HUES6 (cell line): ENCODE measurements at regions not wholly inside any gene's neighbourhood (a gene's known extent, or its start where the extent isn't known, plus 50 kb on each side); places are given as distances from the start of the nearest gene placed in this dataset.
A peak's percentile ranks its signal among the peaks of the same experiment; 100 is the strongest.
"Not testable (repeated sequence)": the region's sequence is repeated elsewhere in the genome, so short reads cannot be mapped to it uniquely, and the experiment has no call there.

Experiments
- H3K27ac ChIP-seq: 2 replicates; pipeline ENCODE4 v1.7.0; 2013; ENCODE audit warnings: low read depth, mild to moderate bottlenecking, low read length, inconsistent platforms
- H3K27me3 ChIP-seq: 2 replicates; pipeline ENCODE4 v1.6.1; 2013; ENCODE audit warnings: low read length; ENCODE audit not compliant: control insufficient read depth, insufficient read depth
- H3K36me3 ChIP-seq: 2 replicates; pipeline ENCODE4 v1.6.1; 2013; ENCODE audit warnings: low read length; ENCODE audit not compliant: control insufficient read depth, insufficient read depth
- H3K4me1 ChIP-seq: 2 replicates; pipeline ENCODE4 v1.6.1; 2013; ENCODE audit warnings: low read length; ENCODE audit not compliant: control insufficient read depth, insufficient read depth
- H3K4me3 ChIP-seq: 2 replicates; pipeline ENCODE4 v1.5.1; 2013; ENCODE audit warnings: low read depth, low read length
- H3K9ac ChIP-seq: one replicate; pipeline ENCODE4 v1.6.1; 2013; ENCODE audit warnings: mild to moderate bottlenecking, low read length
- H3K9me3 ChIP-seq: 2 replicates; pipeline ENCODE4 v1.6.1; 2013; ENCODE audit warnings: low read depth, low read length; ENCODE audit not compliant: control insufficient read depth, insufficient read depth

DNA sequence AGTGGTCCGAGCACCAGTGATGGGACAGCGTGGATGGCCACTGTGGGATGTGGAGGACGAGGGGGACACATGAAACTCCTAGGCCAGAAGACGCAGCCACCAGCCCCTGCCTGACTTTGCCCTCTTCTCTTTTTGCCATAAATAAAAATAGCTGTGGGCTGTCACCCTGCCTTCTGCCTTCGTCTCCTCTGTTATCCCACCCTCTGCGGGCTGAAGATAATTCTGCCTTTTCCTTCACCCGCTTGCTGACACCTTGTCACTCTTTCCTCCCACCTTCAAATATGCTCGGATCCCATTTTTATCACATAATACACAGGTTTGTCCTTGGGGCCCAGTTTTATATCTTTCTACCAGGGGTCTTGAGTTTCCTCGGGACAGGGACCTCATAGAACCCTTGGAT lies 87.6 kb upstream of the CIBAR2 start:
- peaks cover 29% of the 10 kb centered on the region for H3K4me1 ChIP-seq
- peaks cover 8% of the 10 kb centered on the region for H3K9me3 ChIP-seq
- H3K27ac ChIP-seq, result no peak overlapping the region

DNA sequence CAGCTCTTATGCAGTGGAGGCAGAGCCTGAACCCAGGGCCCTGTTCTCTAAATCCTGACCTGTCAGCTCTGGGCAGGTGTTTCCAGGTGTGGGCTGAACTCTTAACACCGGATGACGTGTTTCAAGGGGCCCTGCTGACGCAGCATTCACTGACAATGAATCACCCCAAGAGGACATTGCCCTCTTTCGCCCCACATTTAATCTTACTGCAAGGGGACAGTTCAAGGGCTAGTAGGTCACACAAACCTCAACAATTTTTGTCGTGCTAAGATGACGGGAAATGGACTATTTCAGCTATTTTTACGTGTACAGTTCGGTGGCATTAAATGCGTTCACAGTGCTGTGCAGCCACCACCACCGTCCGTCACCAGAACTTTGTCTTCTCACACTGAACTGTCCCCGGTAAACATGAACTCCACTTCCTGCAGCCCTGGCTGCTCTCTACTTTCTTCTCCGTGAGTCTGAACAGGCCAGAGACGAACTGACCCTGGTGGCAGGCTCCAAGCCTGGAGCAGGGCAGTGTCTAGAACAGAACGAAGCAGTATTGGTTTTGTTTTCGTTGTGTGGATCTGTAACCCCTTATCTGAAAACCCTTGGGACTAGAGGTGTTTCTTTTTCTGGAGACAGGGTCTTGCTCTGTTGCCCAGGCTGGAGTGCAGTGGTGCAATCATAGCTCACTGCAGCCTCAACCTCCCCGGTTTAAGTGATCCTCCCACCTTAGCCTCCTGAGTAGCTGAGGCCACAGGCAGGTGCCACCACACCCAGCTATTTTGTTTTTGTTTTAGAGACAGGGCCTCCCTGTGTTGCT lies 88.4 kb upstream of the CIBAR2 start:
- peaks cover 34% of the 10 kb centered on the region for H3K4me1 ChIP-seq
- H3K9ac ChIP-seq, result no peak overlapping the region
- no peaks in the 10 kb centered on the region for H3K27me3 ChIP-seq
- 0 out of 2 replicates have a peak, but pooled peaks cover 3% of the 10 kb centered on the region for H3K36me3 ChIP-seq
- H3K9me3 ChIP-seq, result peaks cover 8% of the 10 kb centered on the region
- no peak overlapping the region for H3K4me3 ChIP-seq
- H3K27ac ChIP-seq, result no peak overlapping the region

More for the DNA sequence above, 87.6 kb upstream of the CIBAR2 start:
- H3K9ac ChIP-seq, result no peak overlapping the region
- no peak overlapping the region for H3K4me3 ChIP-seq
- 0 out of 2 replicates have a peak, but pooled peaks cover 3% of the 10 kb centered on the region for H3K36me3 ChIP-seq
- H3K27me3 ChIP-seq, result no peaks in the 10 kb centered on the region

DNA sequence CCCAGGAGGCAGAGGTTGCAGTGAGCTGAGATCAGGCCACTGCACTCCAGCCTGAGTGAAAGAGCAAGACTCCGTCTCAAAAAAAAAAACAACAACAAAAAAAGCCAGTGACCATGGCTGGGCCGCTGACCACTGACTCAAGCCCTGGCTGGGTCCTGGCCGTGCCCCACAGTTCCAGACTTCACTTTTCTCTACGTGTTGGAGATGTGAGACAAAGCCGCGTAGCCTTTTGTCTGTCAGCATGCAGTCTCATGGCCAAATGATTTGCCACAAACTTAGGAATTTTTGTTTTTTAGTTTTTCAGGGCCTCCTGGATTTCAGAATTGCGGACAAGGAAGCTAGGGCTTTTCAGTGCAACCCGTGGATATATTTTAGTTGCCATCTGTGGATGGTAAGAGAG lies 89.3 kb upstream of the CIBAR2 start:
- Histone ChIP-seq H3K27ac (peak overlapping the region; percentile 81), H3K9me3 (peaks cover 8% of the 10 kb centered on the region), H3K4me1 (peaks cover 41% of the 10 kb centered on the region), H3K9ac (peak overlapping the region; percentile 51), H3K27me3 (no peaks in the 10 kb centered on the region), H3K4me3 (no peak overlapping the region), H3K36me3 (0 out of 2 replicates have a peak, but pooled peaks cover 3% of the 10 kb centered on the region)

DNA sequence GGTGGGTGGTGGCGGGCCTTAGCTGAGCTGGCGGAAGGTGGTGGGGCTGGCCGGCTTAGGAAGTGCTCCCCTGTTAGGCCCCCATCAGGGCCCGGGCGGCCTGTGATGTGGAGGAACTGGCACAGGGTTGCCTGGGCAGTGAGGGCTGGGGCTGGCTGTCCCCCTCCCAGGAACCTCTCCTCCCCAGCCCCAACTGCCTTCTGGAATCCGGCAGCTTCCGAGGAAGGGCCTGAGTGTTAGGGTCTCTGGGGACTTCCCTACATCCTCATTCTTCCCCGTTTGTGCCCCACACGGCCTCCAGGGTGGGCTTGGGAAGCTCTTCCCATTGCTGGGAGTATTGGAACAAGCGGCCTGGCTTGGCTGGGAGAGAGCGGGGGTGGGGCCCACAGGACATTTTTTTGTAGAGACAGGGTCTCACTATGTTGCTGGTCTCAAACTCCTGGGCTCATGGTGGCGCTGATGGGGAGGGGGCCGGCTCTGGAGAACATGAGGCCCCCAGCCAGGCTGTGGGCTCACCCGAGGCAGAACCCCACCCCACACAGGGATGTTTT lies 89.9 kb upstream of the CIBAR2 start:
- no peak overlapping the region for H3K4me3 ChIP-seq
- 0 out of 2 replicates have a peak, but pooled peaks cover 3% of the 10 kb centered on the region for H3K36me3 ChIP-seq
- no peaks in the 10 kb centered on the region for H3K27me3 ChIP-seq
- H3K9ac ChIP-seq, result peak overlapping the region; percentile 51
- peak overlapping the region; percentile 81 for H3K27ac ChIP-seq
- H3K9me3 ChIP-seq, result peaks cover 8% of the 10 kb centered on the region
- peaks cover 45% of the 10 kb centered on the region for H3K4me1 ChIP-seq

DNA sequence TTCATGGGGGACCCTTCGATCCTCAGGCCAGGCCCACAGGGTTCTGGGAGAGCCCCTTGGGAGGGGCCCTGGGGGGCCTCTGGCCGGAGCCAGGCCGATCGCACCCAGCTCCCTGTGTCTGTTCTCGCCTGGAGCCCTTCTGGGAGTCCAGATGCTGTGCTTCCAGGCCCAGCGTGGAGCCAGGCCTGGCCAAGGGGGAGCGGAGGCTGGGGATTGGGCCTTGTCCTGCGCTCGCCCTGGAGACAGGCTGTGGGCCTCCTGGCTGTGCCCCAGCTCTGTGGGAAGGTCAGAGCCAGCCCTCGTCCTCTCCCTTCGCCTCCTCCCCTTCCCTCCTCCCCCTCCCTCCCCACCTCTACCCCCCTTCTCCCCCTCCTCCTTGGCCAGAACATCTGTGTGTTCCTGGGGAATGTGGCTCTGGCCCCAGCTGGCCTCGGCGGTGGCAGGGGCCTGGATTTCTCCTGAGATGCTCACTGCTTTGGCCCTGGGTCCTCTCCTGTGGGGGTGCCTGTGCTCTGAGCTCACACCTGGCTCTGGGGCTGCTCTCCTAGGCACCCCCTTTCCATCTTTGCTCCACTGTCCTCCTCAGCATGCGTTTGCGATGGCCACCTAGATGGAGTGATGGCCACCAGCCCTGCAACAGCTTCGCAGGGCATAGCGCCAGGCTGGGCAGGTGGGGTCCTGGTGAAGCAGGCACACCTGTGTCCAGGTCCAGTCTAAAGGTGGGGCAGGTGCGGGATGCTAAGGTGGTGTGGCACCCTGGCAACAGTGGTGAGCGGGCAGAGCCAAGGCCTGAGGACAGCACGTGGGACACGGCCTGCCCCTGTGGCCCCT lies 90.6 kb upstream of the CIBAR2 start:
- H3K4me3 ChIP-seq, result no peak overlapping the region
- H3K27me3 ChIP-seq, result no peaks in the 10 kb centered on the region
- 0 out of 2 replicates have a peak, but pooled peaks cover 1% of the 10 kb centered on the region for H3K36me3 ChIP-seq
- H3K9me3 ChIP-seq, result peaks cover 6% of the 10 kb centered on the region
- peak overlapping the region; percentile 51 for H3K9ac ChIP-seq
- H3K27ac ChIP-seq, result peak overlapping the region; percentile 81; the same call in 1 of the 2 replicates
- peaks cover 52% of the 10 kb centered on the region for H3K4me1 ChIP-seq

DNA sequence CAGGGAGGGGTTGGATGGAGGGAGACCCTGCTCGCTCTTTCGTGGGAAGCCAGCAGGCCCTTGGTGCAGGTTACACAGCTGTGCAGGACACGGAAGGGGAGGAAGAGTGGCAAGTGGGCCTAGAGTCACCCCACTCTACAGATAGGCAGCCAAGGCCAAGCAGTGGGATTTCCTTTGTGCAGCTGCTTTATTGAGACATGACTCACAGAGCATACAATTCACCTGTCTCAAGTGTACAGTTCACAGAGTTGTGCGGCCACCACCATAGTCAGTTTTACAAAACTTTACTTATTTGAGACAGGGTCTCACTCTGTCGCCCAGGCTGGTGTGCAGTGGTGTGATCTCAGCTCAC lies 91.2 kb upstream of the CIBAR2 start:
- H3K27me3 ChIP-seq, result no peaks in the 10 kb centered on the region
- peaks cover 57% of the 10 kb centered on the region for H3K4me1 ChIP-seq
- no peak overlapping the region for H3K9ac ChIP-seq
- H3K27ac ChIP-seq, result no peak overlapping the region
- no peak overlapping the region for H3K4me3 ChIP-seq
- no peaks in the 10 kb centered on the region for H3K36me3 ChIP-seq
- no peaks in the 10 kb centered on the region for H3K9me3 ChIP-seq

DNA sequence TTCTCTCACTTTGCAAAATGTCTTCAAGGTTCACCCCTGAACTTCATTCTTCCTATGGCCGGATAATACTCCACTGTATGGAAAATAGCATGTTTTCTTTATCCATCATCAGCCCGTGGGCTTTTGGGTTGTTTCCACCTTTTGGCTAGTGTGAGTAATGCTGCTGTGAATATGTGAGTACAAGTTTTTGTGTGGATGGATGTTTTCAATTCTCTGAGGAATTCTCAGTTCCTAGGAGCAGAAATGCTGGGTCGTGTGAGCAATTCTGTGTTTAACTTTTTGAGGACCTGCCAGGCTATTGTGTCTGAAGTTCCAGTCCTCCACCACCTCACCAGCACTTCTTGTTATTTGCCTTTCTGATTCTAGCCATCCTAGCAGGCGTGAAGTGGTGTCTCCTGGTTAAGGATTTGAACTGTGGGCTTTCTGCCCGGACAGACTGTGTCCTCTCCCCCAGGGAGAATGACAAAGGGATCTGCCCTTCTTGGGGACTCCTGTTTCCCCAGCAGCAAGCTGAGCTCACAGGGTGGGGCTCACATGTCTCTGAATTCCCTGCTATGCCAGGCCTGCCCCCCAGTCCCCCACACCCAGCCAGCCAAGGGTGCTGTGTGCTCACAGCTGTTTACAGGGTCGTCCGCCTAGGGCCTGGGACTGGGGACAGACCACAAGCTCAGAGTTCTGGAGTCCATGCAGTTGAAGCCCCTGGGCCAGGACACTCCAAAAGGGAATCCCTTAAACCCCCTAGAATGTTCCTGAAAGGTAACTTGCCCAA lies 92.2 kb upstream of the CIBAR2 start:
- Histone ChIP-seq H3K4me1 (peaks cover 57% of the 10 kb centered on the region), H3K27ac (no peak overlapping the region), H3K9me3 (no peaks in the 10 kb centered on the region), H3K27me3 (no peaks in the 10 kb centered on the region), H3K36me3 (no peaks in the 10 kb centered on the region), H3K4me3 (no peak overlapping the region), H3K9ac (no peak overlapping the region)

DNA sequence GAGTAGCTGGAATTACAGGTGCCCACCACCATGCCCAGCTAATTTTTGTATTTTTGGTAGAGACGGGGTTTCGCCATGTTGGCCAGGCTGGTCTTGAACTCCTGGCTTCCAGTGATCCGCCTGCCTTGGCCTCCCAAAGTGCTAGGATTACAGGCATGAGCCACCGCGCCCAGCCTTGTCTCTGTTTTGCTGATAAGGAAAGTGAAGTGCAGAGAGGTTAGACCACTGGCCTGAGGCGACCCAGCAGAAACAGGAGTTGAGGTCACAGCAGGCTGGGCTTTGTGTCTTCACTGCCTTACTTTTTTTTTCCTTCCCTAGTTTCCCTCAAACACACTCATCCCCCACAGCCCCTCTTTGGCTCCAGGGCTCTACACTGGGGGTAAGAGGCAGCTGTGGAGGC lies 93.0 kb upstream of the CIBAR2 start:
- peak overlapping the region; percentile 9 for H3K9ac ChIP-seq
- H3K36me3 ChIP-seq, H3K9me3 ChIP-seq, H3K4me3 ChIP-seq, H3K27me3 ChIP-seq: not testable (repeated sequence)
- H3K27ac ChIP-seq, result peak overlapping the region; percentile 55; the same call in 1 of the 2 replicates
- H3K4me1 ChIP-seq, result peaks cover 64% of the 10 kb centered on the region

DNA sequence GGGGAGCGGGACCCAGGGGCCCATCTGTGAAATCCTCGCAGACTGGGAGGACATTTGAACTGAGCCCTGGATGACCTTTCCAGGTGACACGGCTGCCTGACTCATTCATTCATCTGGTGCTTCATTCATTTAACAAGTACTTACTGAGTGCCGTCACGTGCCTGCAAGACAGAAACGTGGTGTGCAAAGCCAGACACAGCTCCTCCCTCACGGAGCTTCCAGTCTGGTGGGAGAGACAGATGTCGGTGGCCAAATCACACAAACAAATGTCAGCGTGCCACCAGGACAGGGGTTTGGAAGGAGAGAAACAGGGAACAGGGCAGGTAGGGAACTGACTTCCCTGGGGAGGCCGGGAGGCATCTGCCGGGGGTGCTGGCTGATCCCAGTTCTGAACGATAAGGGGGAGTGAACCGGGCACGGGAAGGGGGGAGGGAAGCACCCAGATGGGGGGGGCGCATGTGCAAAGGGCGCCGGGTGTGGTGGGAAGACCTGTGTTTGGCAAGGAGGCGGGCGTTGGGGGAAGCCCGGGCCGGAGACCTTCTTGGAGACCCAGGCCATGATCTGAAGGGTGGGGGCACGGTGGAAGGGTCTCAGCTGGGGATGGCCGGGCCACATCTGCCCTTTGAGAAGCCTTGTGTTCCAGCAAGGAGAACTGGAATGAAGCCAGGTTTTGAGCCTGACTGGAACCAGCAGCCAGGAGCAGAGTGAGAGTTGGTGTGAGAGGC lies 93.6 kb upstream of the CIBAR2 start:
- no peaks in the 10 kb centered on the region for H3K9me3 ChIP-seq
- H3K4me1 ChIP-seq, result peaks cover 58% of the 10 kb centered on the region
- H3K9ac ChIP-seq, result peak overlapping the region; percentile 24
- H3K27me3 ChIP-seq, result no peaks in the 10 kb centered on the region
- H3K4me3 ChIP-seq, result no peak overlapping the region
- peak overlapping the region; percentile 55; the same call in 1 of the 2 replicates for H3K27ac ChIP-seq
- no peaks in the 10 kb centered on the region for H3K36me3 ChIP-seq
